Hematopoietic multipotent progenitor cell treated with erythropoietin and hydrocortisone succinate and interleukin-3 and kit ligand, for 4 days (in vitro differentiated cells): ENCODE measurements at regions not wholly inside any gene's neighbourhood (a gene's known extent, or its start where the extent isn't known, plus 50 kb on each side); places are given as distances from the start of the nearest gene placed in this dataset.

ENCODE experiments used
- DNase-seq: peaks from one replicate; pipeline ENCODE4 v3.0.0-alpha.2; 2015

DNA sequence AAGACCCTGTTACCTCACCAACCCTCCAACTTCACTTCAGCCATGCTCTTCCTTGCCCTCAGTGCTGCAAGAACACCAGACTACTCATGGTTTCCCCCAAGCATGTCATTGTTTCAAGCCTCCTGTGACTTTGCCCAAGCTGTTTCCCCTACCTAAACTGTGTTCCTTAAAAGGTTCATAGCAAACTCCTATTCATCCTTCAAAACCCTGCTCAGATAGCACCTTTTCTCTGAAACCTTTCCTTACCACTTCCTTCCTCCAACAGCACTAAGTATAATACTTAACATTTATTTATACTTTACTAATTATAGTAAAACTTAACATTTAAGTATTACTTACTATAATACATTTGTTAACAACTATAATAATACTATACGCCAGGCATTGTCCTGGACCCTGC lies 136.2 kb downstream of the CCT6B start:
- DNase-seq = no peak

DNA sequence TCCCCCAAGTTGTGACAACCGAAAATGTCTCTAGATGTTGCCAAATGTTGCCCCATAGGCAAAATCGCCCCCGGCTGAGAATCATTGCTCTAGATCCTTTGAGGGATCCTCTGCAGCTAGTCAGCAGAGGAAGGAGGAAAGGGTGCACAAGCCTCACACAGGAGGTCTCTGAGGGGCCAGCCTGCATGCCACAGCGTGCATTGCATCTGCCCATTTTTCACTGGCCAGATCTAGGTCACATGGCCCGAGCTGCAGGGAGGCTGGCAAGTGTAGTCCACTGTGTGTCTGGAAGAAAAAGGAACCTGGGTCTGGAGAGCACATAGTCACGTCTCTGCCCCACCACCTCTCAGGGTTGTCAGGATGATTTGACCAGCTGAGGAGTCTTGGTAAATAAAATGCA lies 138.2 kb downstream of the CCT6B start:
- DNase-seq = no peak

DNA sequence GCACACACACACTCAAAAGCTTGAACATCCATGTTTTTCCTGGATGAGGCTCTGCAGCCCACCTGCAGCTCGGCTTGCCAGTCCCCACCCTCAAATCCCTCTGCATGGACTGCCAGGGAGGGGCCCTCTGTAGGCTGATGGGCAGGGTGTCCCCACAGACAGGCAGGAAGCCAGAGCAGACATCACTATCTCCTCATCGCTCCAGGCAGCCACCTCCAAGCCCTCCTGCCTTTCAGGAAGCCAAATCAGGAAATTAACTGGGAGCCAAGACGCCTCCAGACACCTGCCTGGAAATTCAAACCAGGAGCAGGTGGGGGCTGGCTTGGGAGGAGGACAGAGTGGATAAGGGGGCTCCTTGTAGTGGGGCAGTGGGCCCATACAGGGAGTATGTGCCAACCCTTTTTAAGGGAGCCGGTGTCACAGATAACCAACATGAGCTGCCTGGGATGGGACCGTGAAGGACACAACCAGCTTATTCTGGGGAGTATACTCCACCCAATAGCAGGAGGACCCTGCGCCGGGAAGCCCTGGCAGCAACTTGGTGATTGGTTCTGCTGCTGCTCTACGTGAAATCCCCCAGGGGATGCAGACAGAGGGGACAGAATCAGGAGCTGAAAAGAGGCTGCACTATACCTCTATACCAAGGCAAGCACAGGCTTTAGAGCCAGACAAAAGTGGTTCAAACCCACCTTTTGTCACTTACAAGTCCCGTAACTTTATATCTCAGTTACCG lies 139.1 kb downstream of the CCT6B start:
- DNase-seq = no peak

DNA sequence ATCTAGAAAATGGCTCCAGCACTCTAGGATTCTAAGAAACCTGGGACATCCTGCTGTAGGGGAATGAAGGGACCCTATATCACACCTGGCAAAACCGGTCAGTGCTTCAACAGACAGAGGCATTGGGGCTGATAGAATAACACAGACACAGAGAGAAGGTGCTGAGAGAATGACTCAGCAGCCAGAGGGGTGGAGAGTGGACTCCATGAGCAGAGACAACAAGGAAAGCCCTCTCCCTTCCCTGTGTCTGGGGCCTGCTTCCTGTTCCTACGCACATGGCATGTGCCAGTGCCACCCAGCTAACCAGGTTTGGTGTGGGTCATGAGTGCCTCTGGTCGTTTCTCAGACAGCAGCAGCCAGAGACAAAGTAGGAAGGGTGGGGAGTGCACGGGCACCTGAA lies 140.3 kb downstream of the CCT6B start:
- DNase-seq = peak; percentile 21

DNA sequence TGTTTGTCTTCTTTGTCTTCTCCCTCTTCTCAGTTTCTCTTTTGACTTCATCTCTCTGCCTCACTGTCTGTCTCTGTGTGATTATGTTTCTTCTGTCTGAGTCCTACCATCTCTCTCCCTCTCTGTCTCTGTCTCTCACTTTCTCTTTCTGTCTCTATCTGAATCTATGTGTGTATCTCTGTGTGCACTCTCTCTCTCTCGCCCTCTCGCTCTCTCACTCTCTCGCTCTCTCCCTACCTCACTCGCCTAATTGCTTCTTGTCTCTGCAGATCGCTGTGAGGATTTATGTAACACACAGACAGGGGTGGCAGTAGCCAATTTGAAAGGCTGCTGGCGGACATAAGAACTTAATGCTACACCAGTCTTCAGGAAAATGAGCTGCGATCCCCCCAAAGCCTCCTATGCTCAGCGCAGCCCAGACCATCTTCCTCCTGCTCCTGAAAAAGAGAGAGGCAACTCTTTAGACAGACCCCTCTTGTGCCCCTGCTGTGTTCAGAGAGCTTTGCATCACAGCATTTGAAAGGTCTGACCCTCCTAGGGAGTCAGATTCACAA lies 140.9 kb downstream of the CCT6B start:
- no peak for DNase-seq

DNA sequence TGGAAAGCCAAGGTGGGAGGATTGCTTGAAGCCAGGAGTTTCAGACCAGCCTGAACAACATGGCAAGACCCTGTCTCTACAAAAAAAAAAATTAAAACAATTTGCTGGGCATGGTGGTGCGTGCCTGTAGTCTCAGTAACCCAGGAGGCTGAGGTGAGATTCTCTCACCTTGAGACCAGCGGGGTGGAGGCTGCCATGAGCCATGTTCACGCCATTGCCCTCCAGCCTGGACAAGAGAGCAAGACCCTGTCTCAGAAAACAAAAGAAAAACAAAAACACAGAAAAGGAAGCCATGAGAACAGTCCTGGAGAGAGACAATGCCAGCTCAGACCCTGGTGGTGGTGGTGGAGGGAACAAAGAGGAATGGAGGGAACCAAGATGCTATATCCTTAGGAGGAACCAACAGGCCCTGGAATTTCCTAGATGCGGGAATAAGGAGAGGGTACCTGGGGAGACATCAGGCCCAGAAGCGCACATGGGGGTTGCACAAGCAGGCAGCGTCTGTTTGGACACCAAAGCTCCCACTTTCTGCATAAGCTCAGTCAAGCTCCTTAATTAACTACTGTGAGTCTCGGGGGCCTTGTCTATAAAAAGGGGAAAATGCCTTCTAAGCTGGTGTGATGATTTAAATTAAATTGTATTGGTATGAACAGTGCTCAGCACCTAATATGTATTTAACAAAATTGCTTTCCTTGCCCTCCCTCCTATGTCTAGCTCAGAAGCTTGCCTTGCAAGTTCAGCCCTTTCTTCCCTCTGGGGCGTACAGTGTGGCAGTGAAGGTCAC lies 143.8 kb downstream of the CCT6B start:
- no peak for DNase-seq

DNA sequence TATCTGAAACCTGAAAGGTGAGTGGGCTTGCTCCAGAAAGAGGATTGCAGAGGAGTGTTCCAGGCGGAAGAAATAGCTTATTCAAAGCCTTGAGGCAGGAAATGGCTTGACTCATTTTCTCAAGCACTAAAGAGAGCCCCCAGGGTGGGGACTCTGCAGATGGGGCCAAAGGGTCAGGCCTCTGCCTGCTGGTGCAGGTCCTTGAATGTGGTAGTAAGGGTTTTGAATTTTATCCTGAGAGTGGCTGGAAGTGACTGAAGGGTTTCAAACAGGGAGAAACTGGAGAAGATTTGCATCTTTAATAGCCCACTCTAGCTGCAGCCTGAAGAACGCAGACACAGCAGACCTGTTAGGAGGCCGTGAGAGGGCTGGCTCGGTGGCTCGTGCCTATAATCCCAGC lies 144.4 kb downstream of the CCT6B start:
- DNase-seq = no peak

DNA sequence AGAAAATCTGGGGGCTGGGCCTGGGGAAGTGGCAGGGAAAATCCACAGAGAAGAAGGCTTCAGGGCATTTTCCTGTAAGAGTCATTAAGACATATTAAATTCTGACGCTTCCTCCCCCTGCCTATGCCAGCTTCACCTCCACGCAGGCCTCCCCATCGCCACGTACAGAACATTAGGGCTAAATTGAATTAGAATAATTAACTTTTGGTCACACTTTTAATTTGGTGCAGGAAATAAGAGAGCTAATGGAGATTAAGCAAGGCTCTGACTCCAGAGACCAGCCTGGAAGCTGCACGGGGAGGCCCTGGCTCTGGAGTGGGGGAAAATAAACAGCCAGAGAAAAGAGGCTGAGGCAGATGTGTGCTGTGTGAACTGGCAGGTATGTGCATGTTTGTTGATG lies 148.0 kb downstream of the CCT6B start:
- no peak for DNase-seq

DNA sequence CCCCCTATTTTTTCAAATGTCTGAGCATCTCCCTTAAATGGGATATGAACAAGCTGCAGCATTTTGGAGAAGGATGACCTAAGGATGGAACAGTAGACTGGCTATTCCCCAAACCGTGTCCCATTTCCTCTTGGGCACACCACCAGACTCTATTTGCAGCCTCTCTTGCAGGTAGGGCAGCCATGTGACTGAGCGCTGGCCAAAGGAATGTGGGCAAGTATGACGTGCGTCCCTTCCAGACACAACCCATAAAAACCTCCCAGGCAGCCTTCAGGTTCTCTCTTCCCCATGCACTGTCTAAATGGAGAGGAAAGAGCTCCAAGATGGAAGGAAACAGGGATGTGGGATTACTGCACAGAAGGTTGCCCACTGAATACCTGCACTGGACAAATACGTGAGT lies 149.7 kb downstream of the CCT6B start:
- no peak for DNase-seq

DNA sequence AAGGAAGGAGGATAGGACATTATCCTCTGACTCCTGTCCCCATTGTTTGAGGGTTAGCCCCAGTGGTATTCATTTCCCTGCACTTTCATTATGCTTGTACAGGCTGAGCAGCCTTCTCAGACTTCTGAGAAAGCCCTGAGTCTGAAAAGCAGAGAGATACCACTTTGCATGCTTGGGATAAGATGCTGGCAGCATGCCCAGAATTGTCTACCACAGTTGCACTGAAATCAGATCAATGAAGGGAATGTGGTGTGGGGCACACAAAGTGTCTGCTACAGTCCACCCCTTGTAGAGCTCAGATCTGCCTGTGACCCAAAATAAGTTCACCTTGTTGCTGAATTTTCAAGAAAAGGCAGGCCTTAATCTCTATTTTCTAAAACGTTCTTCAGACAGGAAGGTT lies 160.6 kb downstream of the CCT6B start:
- DNase-seq = peak; percentile 57

DNA sequence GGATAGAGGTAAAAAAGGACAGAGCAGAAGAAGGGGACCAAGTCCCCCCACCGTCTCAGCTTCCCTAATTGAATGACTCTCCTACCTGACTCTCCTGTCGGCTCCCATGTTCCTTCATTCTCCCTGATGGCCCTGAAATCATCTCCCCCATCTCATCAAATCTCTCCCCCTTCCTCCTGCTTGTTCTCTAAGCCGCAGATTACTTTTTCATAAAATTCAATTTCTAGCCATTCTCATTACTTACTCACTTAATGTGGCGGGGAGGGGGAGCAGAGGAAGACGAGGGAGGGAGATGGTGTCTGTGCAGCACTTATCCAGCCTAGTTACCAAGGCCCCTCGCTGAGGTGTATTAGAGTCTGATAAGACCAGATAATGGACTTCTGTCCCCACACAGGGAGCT lies 161.5 kb downstream of the CCT6B start:
- no peak for DNase-seq

DNA sequence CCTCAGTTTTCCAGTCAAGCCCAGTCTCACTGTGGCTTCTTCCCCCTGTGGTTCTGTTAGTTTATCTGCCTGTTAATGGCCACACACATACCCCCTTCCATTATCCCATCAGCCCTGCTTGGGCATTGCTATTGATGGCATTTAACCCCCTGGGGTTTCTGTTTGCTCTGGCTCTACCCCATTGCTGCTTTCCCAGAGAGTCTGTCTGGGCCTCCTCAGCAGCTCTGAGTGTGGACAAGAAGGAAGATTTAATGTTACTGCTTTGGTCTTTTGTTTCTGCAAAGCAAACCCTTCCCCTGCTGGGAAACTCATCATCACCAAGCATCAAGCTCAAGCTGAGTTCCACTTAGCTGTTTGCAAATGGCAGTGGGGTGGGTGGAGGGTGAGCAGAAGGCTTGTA lies 162.7 kb downstream of the CCT6B start:
- DNase-seq = no peak

DNA sequence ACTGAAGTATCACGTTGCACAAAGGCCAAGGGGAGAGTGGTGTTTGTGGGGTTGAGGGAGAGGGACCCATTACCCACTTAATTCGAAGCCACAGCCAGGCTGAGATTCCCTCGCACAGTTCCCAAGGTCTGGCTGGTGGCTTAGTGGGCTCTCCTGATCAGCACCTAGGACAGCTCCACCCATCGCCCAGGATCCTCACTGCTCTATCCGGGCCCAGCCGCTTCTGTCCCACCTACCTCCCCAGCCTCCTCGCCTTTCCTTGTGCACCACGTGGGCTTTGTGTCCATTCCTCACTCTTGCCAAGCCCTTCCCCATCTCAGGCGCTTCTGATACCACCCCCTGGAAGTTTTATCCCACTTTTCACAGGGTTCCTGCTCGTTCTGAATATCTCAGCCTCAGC lies 163.5 kb downstream of the CCT6B start:
- peak; percentile 67 for DNase-seq

DNA sequence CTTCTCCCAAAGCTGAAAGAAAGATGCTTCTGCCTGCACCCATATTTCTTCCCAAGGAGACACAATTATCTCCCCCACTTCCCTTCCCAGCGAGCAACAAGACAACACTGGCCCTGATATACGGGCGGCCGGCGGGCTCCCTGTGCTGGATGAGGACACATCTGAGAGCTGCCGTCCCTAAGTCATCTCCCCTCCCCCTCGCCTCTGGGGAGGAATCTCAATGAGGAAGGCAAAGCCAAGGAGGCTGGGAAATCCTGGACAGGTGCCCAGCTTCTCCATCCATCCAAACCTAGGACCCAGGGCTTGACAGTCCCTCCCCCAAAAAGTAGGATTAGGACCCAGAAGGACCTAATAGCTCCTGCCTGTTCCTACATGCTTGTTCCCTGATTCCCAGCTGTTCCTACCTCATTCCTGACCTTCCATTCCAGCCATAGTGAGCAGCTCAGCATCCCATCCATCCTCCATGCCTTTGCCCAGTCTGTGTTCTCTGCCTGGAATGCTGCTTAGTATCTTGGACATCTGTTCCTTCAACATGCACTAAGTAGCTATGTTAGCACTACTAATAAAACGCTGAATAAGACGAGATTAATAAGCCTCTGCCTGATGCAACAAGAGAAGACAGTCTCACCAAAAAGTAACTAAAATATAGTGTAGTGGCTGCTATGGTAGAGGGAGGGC lies 167.9 kb downstream of the CCT6B start:
- DNase-seq = no peak

DNA sequence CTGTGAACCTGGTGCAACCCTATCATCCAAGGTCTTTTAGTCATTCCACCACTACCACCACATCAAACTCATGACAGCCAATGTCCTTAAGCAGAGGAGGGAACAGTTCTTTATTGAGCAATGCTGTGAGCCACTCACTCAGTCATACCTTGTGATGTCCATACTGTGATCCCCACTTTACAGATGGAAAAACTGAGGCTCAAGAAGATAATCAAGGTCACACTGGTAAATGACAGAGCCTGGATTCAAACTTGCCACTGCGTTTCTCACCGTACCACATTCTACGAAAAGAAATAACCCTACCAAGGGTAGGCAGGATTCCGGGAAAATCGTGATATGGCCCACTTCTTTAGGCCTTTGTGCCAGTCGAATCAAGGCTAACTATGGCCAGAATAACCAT lies 172.6 kb downstream of the CCT6B start:
- DNase-seq = no peak

DNA sequence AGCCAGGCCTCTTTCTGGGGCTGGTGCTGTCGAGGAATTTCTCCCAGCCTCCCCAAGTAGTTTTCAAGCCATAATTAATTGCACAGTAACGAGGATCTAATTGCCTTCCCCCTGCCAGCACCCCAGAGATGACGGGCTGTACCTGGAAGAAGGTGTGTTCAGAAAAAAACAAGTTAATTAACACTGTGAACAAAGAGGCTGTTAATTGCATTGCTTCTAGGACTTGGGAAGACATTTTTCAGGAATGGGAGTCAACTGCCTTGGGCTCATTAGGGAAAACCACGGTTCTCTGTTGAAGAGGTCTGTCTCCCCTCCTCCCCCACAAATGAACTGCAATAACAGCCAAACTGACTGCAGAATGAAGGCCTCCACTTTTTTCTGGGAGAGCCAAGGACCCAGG lies 176.7 kb downstream of the CCT6B start:
- DNase-seq = no peak

DNA sequence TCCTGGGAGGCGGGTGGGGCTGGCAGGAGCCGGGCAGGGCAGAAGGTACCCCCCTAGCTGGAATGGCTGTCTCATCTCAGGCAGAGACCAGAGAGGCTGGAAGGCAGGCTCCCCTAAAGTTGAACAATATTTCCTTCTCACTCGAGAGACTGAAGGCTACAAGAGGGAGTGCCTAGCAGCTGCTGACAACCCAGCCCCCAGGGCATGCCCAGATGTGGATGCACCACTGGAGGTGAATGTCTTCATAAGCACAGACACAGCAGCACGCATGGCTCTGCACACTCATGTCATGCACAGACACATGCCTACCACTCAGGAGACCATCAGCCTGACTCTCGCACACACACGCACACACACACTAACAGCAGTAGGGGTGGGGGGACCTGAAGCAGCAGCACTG lies 179.0 kb downstream of the CCT6B start:
- DNase-seq = no peak

DNA sequence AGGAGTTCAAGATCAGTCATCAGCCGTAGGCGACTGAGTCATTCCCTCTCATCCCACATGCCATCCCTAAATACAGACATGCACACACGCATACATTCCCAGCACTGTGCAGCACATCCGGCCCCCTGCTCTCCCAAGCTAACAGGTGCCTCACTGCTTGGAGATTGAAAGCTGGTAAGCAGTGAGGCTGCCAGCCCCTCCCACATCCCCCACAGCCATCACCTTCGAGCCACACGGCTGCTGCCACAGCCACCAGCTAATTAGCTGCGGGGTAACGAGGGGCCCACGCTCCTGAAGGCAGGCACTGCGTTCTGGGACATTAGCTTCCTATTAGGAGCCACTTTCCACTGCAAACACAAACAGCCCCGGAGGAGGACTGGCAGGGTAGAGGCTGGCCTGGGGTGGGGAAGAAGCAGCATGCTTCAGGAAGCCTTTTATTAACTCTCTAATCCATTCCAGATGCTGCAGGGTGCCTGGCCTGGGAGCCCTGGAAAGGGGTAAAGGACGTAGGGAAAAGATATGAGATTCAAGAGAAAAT lies 179.6 kb downstream of the CCT6B start:
- DNase-seq = no peak

DNA sequence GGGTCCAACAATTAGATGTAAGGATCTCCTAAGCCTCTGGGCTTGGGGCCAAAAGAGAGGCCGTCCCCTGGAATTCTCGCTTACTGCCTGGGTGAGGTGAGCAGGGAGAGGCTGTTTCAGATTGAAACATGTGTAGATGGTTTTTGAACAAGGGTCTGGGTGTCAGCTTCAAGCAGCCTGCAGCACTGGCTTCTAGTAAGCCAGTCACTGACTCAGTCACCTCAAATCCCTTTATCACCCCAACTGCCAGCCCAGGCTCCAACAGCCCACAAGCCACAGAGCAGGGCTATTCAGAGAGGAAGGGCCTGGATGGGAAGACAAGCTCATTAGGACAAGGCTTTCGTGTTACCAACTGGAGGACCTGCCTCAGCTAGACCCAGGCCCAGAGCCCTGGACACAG lies 180.2 kb downstream of the CCT6B start:
- DNase-seq = peak; percentile 11

DNA sequence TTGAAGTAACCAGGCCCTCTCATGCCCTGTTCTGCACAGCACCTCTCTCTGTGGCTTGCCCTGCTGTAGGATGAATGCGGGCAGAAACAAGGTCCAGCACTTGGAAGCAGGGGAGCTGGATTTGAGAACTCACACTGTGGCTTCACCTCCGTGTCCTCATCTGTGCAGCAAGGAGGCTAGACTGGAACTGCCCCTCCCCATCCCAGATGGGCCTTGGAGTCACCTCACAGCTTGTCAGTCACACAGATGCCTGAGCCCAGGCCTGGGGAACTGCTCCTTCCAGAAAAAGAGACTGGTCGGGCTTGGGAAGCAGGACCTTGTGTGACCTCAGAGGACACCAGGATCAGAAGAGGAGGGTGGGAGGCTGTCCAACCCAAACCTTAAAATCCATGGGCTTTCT lies 180.8 kb downstream of the CCT6B start:
- no peak for DNase-seq

DNA sequence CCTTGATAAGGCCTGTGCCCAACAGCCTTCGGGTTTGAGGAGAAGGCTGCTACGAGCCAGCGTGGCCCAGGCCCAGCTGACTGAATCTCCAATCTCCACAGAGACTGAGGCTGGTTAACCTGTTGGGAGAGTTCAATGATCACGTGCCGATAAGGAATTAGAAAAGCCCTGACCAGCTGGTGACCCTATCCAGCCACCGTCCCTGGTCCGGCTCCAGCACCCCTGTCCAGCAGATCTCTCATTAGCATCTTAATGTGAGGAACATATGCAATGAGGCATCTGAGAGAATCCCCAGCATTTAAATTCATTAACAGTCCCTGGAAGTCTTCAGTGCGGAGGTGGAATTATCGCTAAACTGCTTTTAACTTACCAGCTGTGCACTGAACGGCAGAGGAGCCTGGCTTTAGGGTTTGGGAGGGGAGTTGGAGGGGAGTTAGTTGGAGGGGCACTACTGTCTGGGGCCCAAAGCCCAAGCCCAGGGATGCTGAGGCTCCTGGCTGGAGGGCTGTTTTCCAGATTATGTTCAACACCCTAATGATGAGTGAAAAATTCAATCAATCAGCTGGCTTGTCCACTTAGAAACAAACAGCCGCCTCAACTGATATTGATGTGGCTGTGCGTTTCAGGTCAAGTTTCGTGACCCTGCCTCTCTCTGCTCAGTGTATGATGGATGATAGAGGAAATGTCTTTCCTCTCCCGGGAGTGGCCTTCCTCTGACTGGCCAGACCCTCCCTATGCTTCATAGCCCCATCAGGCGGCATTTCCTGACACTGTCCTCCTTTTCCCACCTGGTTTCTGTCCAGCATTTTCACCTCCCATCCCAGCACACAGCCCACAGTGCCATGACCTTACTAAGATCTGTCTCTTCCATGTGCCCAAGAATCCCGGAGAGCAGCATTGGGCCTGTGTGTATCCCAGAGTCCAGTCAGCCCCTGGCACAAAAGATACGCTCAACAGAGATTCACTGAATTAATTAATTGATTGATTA lies 184.5 kb downstream of the CCT6B start:
- DNase-seq = no peak

DNA sequence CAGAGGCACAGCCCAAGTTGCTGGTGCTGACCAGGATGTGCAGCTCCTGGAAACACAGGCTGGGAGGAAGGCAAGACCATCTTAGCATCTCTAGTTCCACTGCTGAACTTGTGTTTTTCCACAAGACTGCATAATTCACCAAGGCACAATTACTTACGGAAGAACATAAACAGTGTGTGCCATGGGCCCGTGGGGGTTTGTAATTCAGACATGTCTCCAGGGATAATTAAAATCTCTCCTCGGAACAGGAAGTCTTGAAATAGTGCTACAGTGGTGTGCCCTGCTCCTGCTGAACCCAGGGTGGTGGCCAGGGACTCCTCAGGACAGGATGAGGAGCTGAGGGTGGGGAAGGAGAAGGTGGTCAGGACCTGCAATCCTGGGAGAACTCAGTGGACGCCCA lies 188.2 kb downstream of the CCT6B start:
- DNase-seq = no peak
